ENCODE measurements at regions not wholly inside any gene's neighbourhood (a gene's known extent, or its start where the extent isn't known, plus 50 kb on each side); places are given as distances from the start of the nearest gene placed in this dataset.

- no peak for TF ChIP-seq CTCF (IDR thresholded peaks at IDR 0.05)
- no peak for TF ChIP-seq POLR2A (IDR thresholded peaks at IDR 0.05)
Measured at GRCh38 chr1:237976331-237976730, 85.6 kb upstream of the ZP4 start.
